Nephron (organoid): ENCODE measurements at regions not wholly inside any gene's neighbourhood (a gene's known extent, or its start where the extent isn't known, plus 50 kb on each side); places are given as distances from the start of the nearest gene placed in this dataset.
"Not testable (repeated sequence)": the region's sequence is repeated elsewhere in the genome, so short reads cannot be mapped to it uniquely, and the experiment has no call there.

Experiments
- H3K27ac Mint-ChIP-seq, 3 experiments: 2 replicates each; pipeline ENCODE4 v1.8.0; 2020; ENCODE audit warnings: mixed read lengths in 3 of 3, mild to moderate bottlenecking in 2 of 3, moderate library complexity in 1 of 3
- H3K27me3 Mint-ChIP-seq: 2 replicates; pipeline ENCODE4 v1.8.0; 2021; ENCODE audit warnings: low read depth, mild to moderate bottlenecking, moderate library complexity, mixed read lengths
- H3K36me3 Mint-ChIP-seq: 2 replicates; pipeline ENCODE4 v1.8.0; 2020; ENCODE audit warnings: low read depth, mixed read lengths
- H3K4me1 Mint-ChIP-seq: 2 replicates; pipeline ENCODE4 v1.8.0; 2020; ENCODE audit warnings: mixed read lengths
- H3K4me3 Mint-ChIP-seq, 3 experiments: 2 replicates each; pipeline ENCODE4 v1.8.0; 2020; ENCODE audit warnings: mild to moderate bottlenecking in 3 of 3, mixed read lengths in 3 of 3, moderate library complexity in 2 of 3
- H3K9me3 Mint-ChIP-seq: 2 replicates; pipeline ENCODE4 v1.8.0; 2020; ENCODE audit warnings: mixed read lengths
- TF ChIP-seq, protein P1 (sequence below), 3 experiments: fragments of 200-600 bp; sonication (generic); IDR thresholded peaks; one replicate each; pipeline ENCODE4 v1.5.0; 2021; ENCODE audit warnings: antibody characterized with exemption in 3 of 3; ENCODE audit not compliant: unreplicated experiment in 3 of 3

DNA sequence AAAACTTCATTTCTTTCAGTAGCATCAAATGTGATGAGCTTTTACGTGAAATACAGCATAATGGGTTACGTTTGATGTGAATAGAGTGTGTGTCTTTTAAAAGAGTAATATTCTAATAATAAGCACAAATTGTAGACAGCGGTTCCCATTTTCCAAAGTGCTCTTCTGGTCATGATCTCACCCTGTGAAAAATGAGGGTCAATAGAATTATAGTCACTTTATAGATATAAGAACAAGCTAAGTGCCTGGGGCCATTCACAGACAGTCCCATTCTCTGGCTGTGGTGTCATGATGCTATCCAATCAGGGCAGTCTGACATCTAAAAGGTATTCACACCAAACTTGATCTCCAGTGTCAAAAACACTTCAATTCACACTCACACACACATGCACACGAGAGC lies 830.8 kb upstream of the AUTS2 start:
- Mint-ChIP-seq H3K9me3 (peaks cover 13% of the 10 kb centered on the region), H3K4me1 (peaks cover 13% of the 10 kb centered on the region), H3K4me3 (no peak overlapping the region), H3K36me3 (no peaks in the 10 kb centered on the region), H3K27me3 (peaks cover 4% of the 10 kb centered on the region), H3K27ac (no peak overlapping the region)
- TF ChIP-seq, protein P1, sequence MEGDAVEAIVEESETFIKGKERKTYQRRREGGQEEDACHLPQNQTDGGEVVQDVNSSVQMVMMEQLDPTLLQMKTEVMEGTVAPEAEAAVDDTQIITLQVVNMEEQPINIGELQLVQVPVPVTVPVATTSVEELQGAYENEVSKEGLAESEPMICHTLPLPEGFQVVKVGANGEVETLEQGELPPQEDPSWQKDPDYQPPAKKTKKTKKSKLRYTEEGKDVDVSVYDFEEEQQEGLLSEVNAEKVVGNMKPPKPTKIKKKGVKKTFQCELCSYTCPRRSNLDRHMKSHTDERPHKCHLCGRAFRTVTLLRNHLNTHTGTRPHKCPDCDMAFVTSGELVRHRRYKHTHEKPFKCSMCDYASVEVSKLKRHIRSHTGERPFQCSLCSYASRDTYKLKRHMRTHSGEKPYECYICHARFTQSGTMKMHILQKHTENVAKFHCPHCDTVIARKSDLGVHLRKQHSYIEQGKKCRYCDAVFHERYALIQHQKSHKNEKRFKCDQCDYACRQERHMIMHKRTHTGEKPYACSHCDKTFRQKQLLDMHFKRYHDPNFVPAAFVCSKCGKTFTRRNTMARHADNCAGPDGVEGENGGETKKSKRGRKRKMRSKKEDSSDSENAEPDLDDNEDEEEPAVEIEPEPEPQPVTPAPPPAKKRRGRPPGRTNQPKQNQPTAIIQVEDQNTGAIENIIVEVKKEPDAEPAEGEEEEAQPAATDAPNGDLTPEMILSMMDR (IDR thresholded peaks at IDR 0.05; ENCODE audit: unreplicated experiment in 3 of 3) = no peak

DNA sequence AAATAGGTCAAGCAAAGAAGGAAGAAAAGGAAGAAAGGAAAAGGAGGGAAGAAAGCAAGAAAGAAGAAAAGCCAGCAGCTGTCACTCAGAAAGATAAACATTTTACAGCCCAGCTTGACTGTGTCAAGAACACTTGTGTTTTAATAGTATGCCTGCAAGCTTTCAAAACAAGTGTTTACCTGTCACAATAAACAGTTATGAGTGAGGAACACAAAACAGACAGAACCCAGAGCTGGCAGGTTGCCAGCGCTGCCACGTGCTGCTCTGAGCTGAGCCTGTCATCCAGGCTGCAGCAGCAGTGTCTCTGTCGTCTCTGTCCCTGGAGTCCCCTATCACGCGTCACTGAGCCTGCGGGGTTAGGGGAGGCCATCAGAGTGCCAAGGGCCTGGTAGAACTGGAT lies 827.6 kb upstream of the AUTS2 start:
- TF ChIP-seq, protein P1 (IDR thresholded peaks at IDR 0.05; ENCODE audit: unreplicated experiment in 3 of 3) = no peak
- no peaks in the 10 kb centered on the region for H3K27me3 Mint-ChIP-seq
- H3K4me1 Mint-ChIP-seq = peaks cover 13% of the 10 kb centered on the region
- H3K36me3 Mint-ChIP-seq = no peaks in the 10 kb centered on the region
- no peak overlapping the region for H3K27ac Mint-ChIP-seq
- no peaks in the 10 kb centered on the region for H3K9me3 Mint-ChIP-seq
- no peak overlapping the region for H3K4me3 Mint-ChIP-seq

DNA sequence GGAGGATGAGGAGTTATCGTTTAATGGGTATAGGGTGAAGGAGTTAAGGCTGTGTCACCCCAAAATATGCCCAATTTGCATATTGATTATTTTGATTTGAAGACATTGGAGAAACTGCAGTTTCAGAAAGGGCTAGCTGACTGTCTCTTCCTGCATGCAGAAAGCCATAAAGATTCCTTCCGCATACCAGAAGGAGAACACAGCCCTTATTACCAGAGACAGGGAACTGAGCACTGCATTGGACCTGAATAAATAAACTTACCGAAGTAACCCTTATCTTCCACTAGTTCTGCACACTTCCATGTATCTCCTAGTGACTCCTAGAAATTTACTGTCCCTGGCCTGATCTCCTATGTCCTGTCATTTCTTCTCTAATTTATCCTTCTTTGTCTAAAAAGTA lies 821.9 kb upstream of the AUTS2 start:
- no peaks in the 10 kb centered on the region for H3K27me3 Mint-ChIP-seq
- no peak overlapping the region for H3K27ac Mint-ChIP-seq
- H3K4me3 Mint-ChIP-seq = no peak overlapping the region
- no peaks in the 10 kb centered on the region for H3K4me1 Mint-ChIP-seq
- no peaks in the 10 kb centered on the region for H3K9me3 Mint-ChIP-seq
- H3K36me3 Mint-ChIP-seq = no peaks in the 10 kb centered on the region
- TF ChIP-seq, protein P1 (IDR thresholded peaks at IDR 0.05; ENCODE audit: unreplicated experiment in 3 of 3) = no peak

DNA sequence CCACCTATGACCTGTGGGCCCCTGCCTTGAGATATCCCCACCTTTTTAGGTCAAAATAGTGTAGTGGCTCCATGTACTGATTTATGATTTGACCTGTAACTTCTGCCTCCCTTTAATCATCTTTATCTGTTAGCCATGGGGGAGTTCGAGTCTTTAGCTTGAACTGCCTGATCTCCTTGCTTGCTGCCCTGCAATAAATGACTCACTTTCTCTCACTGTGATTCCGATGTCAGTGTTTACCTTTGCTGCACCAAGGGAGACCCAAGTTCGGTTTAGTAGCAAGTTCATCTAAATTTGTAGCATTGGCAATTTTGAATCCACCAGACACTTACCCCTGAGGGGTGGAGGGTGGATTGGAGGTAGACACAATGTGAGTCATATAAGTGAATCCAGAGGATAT lies 814.6 kb upstream of the AUTS2 start:
- no peak overlapping the region for H3K4me3 Mint-ChIP-seq
- no peaks in the 10 kb centered on the region for H3K36me3 Mint-ChIP-seq
- H3K27ac Mint-ChIP-seq = no peak overlapping the region
- TF ChIP-seq, protein P1 (IDR thresholded peaks at IDR 0.05; ENCODE audit: unreplicated experiment in 3 of 3) = no peak
- peaks cover 5% of the 10 kb centered on the region for H3K4me1 Mint-ChIP-seq
- H3K27me3 Mint-ChIP-seq = peaks cover 14% of the 10 kb centered on the region
- H3K9me3 Mint-ChIP-seq = no peaks in the 10 kb centered on the region

DNA sequence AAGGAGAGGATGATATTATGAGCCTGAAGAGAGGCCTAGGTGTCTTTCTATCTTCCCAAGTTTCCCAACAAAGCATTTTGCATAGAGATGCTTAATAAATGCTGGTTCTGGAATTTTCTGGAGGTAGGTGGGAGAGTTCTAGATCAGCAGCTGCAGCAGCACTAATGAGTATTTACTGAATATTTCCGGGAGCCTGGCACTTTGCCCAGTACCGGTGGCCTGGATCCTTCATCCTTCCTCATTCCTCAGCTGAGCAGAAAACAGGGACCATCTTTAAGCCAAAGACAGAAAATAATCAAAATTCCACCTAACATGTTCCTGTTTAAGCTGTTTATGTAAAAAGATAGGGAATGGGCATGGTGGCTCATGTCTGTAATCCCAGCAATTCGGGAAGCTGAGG lies 813.2 kb upstream of the AUTS2 start:
- Mint-ChIP-seq H3K27ac (no peak overlapping the region), H3K4me3 (no peak overlapping the region), H3K27me3 (peaks cover 18% of the 10 kb centered on the region), H3K9me3 (no peaks in the 10 kb centered on the region), H3K4me1 (peaks cover 5% of the 10 kb centered on the region), H3K36me3 (no peaks in the 10 kb centered on the region)
- TF ChIP-seq, protein P1 (IDR thresholded peaks at IDR 0.05; ENCODE audit: unreplicated experiment in 3 of 3) = no peak

DNA sequence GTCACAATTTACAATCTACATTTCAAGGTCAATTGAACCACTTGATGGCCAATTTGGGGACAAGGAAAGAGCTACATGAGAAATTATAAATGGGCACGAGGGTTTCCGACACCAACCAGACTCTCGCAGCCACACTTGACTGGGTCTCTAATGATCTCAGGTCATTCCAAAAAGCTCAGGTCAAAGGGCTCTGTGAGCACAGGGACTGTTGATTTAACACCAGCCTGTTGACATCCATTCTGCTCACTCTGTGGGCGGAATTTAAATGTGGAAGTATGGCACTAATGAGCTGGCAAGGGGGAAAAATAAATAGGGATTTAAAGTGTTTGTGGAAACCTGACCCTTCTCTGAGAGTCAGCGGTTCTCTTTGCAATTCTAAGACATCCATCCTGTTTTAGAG lies 810.7 kb upstream of the AUTS2 start:
- TF ChIP-seq, protein P1 (IDR thresholded peaks at IDR 0.05; ENCODE audit: unreplicated experiment in 3 of 3) = no peak
- peaks cover 3% of the 10 kb centered on the region for H3K9me3 Mint-ChIP-seq
- no peak overlapping the region for H3K4me3 Mint-ChIP-seq
- peaks cover 17% of the 10 kb centered on the region for H3K27me3 Mint-ChIP-seq
- no peak overlapping the region for H3K27ac Mint-ChIP-seq
- peaks cover 5% of the 10 kb centered on the region for H3K4me1 Mint-ChIP-seq
- H3K36me3 Mint-ChIP-seq = no peaks in the 10 kb centered on the region

DNA sequence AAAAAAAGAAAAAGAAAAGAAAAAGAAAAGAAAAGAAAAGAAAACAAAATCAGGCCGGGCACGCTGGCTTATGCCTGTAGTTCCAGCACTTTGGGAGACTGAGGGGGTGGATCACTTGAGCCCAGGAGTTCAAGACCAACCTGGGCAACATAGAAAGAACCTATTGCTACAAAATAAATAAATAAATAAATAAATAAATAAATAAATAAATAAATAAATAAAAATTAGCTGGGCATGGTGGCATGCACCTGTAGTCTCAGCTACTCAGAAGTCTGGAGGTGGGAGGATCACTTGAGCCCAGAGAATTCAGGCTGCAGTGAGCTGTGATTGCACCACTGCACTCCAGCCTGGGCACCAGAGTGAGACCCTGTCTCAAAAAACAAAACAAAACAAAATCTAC lies 809.7 kb upstream of the AUTS2 start:
- peaks cover 13% of the 10 kb centered on the region for H3K27me3 Mint-ChIP-seq
- H3K27ac Mint-ChIP-seq, H3K36me3 Mint-ChIP-seq, H3K4me3 Mint-ChIP-seq, H3K9me3 Mint-ChIP-seq, H3K4me1 Mint-ChIP-seq: not testable (repeated sequence)
